Gastrocnemius medialis (tissue), 4 donors: ENCODE measurements at regions not wholly inside any gene's neighbourhood (a gene's known extent, or its start where the extent isn't known, plus 50 kb on each side); places are given as distances from the start of the nearest gene placed in this dataset.

Source experiments
- ATAC-seq, 2 donors: fragments of 150-250 bp; one replicate each; pipeline ENCODE4 v1.9.1; 2016
- DNase-seq, 2 donors: peaks; one replicate each; pipeline ENCODE4 v3.0.0-alpha.2; 2019
- H3K27ac ChIP-seq, 4 donors: fragments of 200-600 bp; sonication (generic); 1 replicate in 1 of 4; 2 replicates in 3 of 4; pipeline ENCODE4 v1.5.1; 2016 to 2018; ENCODE audit warnings: mild to moderate bottlenecking in 2 of 4, moderate library complexity in 1 of 4
- H3K27me3 ChIP-seq, 3 donors: fragments of 200-600 bp; sonication (generic) in 2 of 3; 1 replicate in 1 of 3; 2 replicates in 2 of 3; pipeline versions ENCODE4 v1.5.1 to v1.6.0; 2016 to 2019; ENCODE audit warnings: mild to moderate bottlenecking in 1 of 3, moderate library complexity in 1 of 3
- H3K36me3 ChIP-seq, 2 donors: fragments of 200-600 bp; sonication (generic) in 1 of 2; one replicate each; pipeline ENCODE4 v1.5.1; 2017 to 2018
- H3K4me1 ChIP-seq, 2 donors: fragments of 200-600 bp; sonication (generic) in 1 of 2; one replicate each; pipeline ENCODE4 v1.5.1; 2016 to 2017; ENCODE audit warnings: mild to moderate bottlenecking in 2 of 2
- H3K4me3 ChIP-seq, 4 donors: fragments of 200-600 bp; sonication (generic) in 3 of 4; 1 replicate in 1 of 4; 2 replicates in 3 of 4; pipeline ENCODE4 v1.5.1; 2016 to 2019; ENCODE audit warnings: mild to moderate bottlenecking in 2 of 4
- H3K9me3 ChIP-seq, 3 donors: fragments of 200-600 bp; sonication (generic) in 2 of 3; 1 replicate in 1 of 3; 2 replicates in 2 of 3; pipeline ENCODE4 v1.5.1; 2016 to 2019
- POLR2A ChIP-seq, 2 donors: fragments of 450-650 bp; IDR thresholded peaks; one replicate each; pipeline ENCODE4 v1.6.1; 2017; ENCODE audit warnings: antibody characterized with exemption in 2 of 2, mild to moderate bottlenecking in 2 of 2, moderate library complexity in 2 of 2
- in situ Hi-C, 4 donors: fragments of 200-750 bp; cut with MboI; loops; one replicate each; pipeline versions ENCODE4 v1.15.0 to v1.8.0; 2017; ENCODE audit warnings: low sequenced_read_pairs in 4 of 4
- intact Hi-C: fragments of 100-400 bp; cut with DNase I; formaldehyde crosslinking; loops from one replicate; pipeline ENCODE4 v1.15.1; 2023; ENCODE audit warnings: low total_unique reads
- TF ChIP-seq, protein P1 (sequence below), 5 experiments: fragments of 450-650 bp in 3 of 5; fragments of 200-600 bp in 2 of 5; sonication (generic) in 2 of 5; IDR thresholded peaks in 4 of 5; conservative IDR thresholded peaks in 1 of 5; 1 replicate in 4 of 5; 2 replicates in 1 of 5; pipeline ENCODE4 v1.5.1; 2016 to 2019; ENCODE audit warnings: antibody characterized with exemption in 5 of 5, mild to moderate bottlenecking in 3 of 5, moderate library complexity in 3 of 5

DNA sequence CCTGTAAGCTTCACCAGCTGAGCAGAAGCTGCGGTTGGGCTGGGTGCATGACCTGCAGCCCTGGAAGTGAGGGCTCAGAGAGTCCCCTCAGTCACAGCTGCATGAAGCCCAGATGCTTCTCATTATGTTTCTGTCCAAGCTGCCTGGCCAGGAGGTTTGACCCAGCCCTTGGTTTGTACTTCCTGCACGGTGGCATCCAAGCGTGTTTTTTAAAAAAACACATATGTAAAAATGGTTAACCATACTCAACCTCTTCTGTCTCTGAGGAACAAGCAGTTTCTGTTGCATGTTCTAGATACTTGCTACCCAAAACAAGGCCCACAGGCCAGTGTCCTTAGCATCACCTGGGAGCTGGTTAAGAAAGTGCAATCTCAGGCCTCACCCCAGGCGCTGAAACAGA, 76.0 kb upstream of the ATP10A start:
- in situ Hi-C loops: loop anchor here (25.0 kb wide), 2 partner anchors 102 to 427 kb away; no protein-coding TSS in a partner anchor
- ATAC-seq: no peak
- Histone ChIP-seq H3K4me3 (no peak overlapping the region), H3K27ac (no peak overlapping the region), H3K4me1 (no peaks in the 10 kb centered on the region), H3K36me3 (no peaks in the 10 kb centered on the region), H3K27me3 (no peaks in the 10 kb centered on the region), H3K9me3 (no peaks in the 10 kb centered on the region)
- intact Hi-C loops: loop anchor here (10.0 kb wide), 1 partner anchor 194 kb away; no protein-coding TSS in a partner anchor
- no peak for DNase-seq
- TF ChIP-seq, protein P1, sequence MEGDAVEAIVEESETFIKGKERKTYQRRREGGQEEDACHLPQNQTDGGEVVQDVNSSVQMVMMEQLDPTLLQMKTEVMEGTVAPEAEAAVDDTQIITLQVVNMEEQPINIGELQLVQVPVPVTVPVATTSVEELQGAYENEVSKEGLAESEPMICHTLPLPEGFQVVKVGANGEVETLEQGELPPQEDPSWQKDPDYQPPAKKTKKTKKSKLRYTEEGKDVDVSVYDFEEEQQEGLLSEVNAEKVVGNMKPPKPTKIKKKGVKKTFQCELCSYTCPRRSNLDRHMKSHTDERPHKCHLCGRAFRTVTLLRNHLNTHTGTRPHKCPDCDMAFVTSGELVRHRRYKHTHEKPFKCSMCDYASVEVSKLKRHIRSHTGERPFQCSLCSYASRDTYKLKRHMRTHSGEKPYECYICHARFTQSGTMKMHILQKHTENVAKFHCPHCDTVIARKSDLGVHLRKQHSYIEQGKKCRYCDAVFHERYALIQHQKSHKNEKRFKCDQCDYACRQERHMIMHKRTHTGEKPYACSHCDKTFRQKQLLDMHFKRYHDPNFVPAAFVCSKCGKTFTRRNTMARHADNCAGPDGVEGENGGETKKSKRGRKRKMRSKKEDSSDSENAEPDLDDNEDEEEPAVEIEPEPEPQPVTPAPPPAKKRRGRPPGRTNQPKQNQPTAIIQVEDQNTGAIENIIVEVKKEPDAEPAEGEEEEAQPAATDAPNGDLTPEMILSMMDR (IDR thresholded peaks at IDR 0.05 in 4 of 5, conservative IDR thresholded peaks at IDR 0.05 in 1 of 5): no peak

DNA sequence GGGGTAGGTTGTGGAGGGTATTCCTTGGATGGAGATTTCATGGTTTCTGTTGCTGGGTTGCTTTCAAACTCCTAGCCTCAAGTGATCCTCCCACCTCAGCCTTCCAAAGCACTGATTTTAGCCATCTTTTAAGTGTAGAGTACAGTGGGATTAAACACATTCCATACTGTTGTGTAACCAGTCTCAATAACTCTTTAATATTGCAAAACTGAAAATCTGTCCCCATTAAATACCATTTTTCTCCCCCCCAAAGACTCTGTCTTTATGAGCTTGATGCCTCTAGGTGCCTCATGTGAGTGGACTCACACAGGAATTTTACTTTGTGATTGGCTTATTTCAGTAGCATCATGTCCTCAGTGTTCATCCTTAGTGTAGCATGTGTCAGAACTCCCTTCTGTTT, 74.7 kb upstream of the ATP10A start:
- in situ Hi-C loops: loop anchor here (25.0 kb wide), 2 partner anchors 100 to 425 kb away; no protein-coding TSS in a partner anchor
- no peak for DNase-seq

DNA sequence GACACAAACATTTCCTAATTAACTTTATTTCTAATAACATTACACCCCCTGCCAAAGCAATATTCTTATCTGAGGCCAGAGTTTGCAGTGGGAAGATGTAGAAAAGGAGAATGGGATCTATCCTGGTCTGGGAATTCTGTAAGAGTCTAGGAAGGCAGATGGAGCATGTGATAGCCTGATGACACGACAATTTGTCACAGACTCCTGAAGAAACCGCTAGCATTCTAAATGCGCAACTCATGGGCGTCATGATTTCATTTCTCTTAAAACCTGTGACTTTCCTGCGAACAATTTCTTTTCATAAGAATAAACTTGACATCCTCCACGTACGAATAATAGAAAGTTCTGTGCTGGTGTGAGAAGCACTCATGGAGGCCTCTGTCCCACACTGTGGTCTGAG, 72.9 kb upstream of the ATP10A start:
- no peaks in the 10 kb centered on the region for H3K4me1 ChIP-seq
- no peak overlapping the region for H3K4me3 ChIP-seq
- TF ChIP-seq, protein P1 (IDR thresholded peaks at IDR 0.05 in 4 of 5, conservative IDR thresholded peaks at IDR 0.05 in 1 of 5): no peak
- TF ChIP-seq POLR2A (IDR thresholded peaks at IDR 0.05): no peak
- no peak for DNase-seq
- in situ Hi-C loops: loop anchor here (25.0 kb wide), 2 partner anchors 99 to 424 kb away; no protein-coding TSS in a partner anchor
- H3K36me3 ChIP-seq: no peaks in the 10 kb centered on the region
- no peaks in the 10 kb centered on the region for H3K9me3 ChIP-seq
- no peak overlapping the region for H3K27ac ChIP-seq
- intact Hi-C loops: loop anchor here (10.0 kb wide), 1 partner anchor 191 kb away; no protein-coding TSS in a partner anchor
- no peaks in the 10 kb centered on the region for H3K27me3 ChIP-seq
- no peak for ATAC-seq

More for the DNA sequence above, 74.7 kb upstream of the ATP10A start:
- no peaks in the 10 kb centered on the region for H3K4me1 ChIP-seq
- TF ChIP-seq, protein P1 (IDR thresholded peaks at IDR 0.05 in 4 of 5, conservative IDR thresholded peaks at IDR 0.05 in 1 of 5): no peak
- no peak for TF ChIP-seq POLR2A (IDR thresholded peaks at IDR 0.05)
- H3K36me3 ChIP-seq: no peaks in the 10 kb centered on the region
- intact Hi-C loops: loop anchor here (10.0 kb wide), 1 partner anchor 193 kb away; no protein-coding TSS in a partner anchor
- no peak overlapping the region for H3K27ac ChIP-seq
- H3K4me3 ChIP-seq: no peak overlapping the region
- H3K27me3 ChIP-seq: no peaks in the 10 kb centered on the region
- ATAC-seq: no peak
- H3K9me3 ChIP-seq: no peaks in the 10 kb centered on the region

DNA sequence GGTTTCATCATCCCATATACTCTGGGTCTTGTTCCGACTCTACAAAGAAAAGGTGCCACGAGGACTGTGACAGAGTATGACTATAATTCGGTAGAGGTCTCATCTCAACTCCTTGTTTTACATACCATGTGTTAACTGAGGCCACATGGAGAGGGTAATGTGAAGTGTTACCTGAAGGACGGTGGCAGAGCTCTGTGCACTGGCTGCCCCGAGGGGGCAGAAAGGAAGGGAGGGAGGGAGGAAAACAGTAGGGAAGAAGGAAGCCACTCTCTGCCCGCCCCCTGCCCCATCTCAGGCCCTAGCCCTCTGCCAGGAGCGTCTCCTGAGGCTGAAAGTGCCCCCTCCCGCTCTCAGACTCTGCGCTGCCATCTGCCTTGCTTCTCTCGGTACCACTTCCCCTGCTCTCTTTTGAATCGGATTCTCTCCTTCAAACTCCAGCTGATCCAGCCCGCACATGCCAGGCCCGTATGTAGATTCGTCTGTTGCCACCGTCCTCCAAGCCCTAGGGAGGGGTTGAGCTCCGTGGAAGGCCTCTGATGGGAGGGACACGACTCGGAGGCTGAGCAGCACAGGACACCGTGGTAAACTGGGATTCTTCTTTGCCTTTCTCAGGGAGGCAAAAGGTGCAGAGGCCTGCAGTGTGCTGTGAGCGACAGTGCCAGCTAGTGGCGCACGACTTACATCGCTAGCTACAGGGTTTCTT, 70.5 kb upstream of the ATP10A start:
- DNase-seq (peak; percentile 43 to 45), ATAC-seq (peak; percentile 63 to 76)
- in situ Hi-C loops: loop anchor here (5.0 to 25.0 kb wide), 4 partner anchors 96 to 421 kb away; no protein-coding TSS in a partner anchor
- intact Hi-C loops: loop anchor here (2.0 to 10.0 kb wide), 3 partner anchors 189 to 425 kb away; no protein-coding TSS in a partner anchor
- Histone ChIP-seq H3K9me3 (no peaks in the 10 kb centered on the region), H3K27me3 (no peaks in the 10 kb centered on the region), H3K4me1 (no peaks in the 10 kb centered on the region), H3K27ac (no peak overlapping the region), H3K4me3 (peak overlapping the region in 3 of 4 donors; percentile 18 to 39 (median 26)), H3K36me3 (no peaks in the 10 kb centered on the region)
- no peak for TF ChIP-seq POLR2A (IDR thresholded peaks at IDR 0.05)
- TF ChIP-seq, protein P1 (IDR thresholded peaks at IDR 0.05 in 4 of 5, conservative IDR thresholded peaks at IDR 0.05 in 1 of 5): peak; percentile 26 to 67 (median 50)
